Prostate gland (tissue), 2 donors: ENCODE measurements at regions not wholly inside any gene's neighbourhood (a gene's known extent, or its start where the extent isn't known, plus 50 kb on each side); places are given as distances from the start of the nearest gene placed in this dataset.

Experiments used
- DNase-seq: peaks from one replicate; pipeline ENCODE4 v3.0.0-alpha.2; 2019; ENCODE audit warnings: low spot score
- H3K27ac ChIP-seq, 2 donors: fragments of 200-600 bp; sonication (generic); 2 replicates each; pipeline ENCODE4 v1.5.1; 2017 to 2019
- H3K27me3 ChIP-seq: fragments of 200-600 bp; sonication (generic); replicated peaks from 2 replicates; pipeline ENCODE4 v1.5.1; 2019; ENCODE audit not compliant: insufficient read depth
- H3K36me3 ChIP-seq, 2 donors: fragments of 200-600 bp; sonication (generic); 1 replicate in 1 of 2; 2 replicates in 1 of 2; pipeline versions ENCODE4 v1.5.1 to v1.8.1; 2017 to 2019
- H3K4me1 ChIP-seq: fragments of 200-600 bp; sonication (generic); replicated peaks from 2 replicates; pipeline ENCODE4 v1.5.1; 2019
- H3K4me3 ChIP-seq, 2 donors: fragments of 200-600 bp; sonication (generic); 2 replicates each; pipeline ENCODE4 v1.5.1; 2017 to 2019
- H3K9me3 ChIP-seq: fragments of 200-600 bp; sonication (generic); 2 replicates; pipeline ENCODE4 v1.5.1; 2017
- CTCF ChIP-seq, 4 experiments: fragments of 200-600 bp in 2 of 4; fragments of 450-650 bp in 2 of 4; sonication (generic) in 2 of 4; IDR thresholded peaks; 1 replicate in 3 of 4; 2 replicates in 1 of 4; pipeline ENCODE4 v1.5.1; 2016 to 2019; ENCODE audit warnings: antibody characterized with exemption in 4 of 4, mild to moderate bottlenecking in 2 of 4, moderate library complexity in 2 of 4
- POLR2A ChIP-seq: fragments of 450-650 bp; IDR thresholded peaks from one replicate; pipeline ENCODE4 v1.6.1; 2016; ENCODE audit warnings: antibody characterized with exemption, mild to moderate bottlenecking
- POLR2AphosphoS5 ChIP-seq: sonication (generic); formaldehyde crosslinking; IDR thresholded peaks from one replicate; pipeline ENCODE4 v1.6.1; 2017; ENCODE audit warnings: antibody characterized with exemption
- WGBS: methylation state at CpG from one replicate; pipeline ENCODE4 v1.1.5; 2018; 5-methylcytosine and 5-hydroxymethylcytosine counted together
- intact Hi-C: fragments of 100-400 bp; cut with DNase I; formaldehyde crosslinking; loops from one replicate; pipeline ENCODE4 v1.14.2; 2022

DNA sequence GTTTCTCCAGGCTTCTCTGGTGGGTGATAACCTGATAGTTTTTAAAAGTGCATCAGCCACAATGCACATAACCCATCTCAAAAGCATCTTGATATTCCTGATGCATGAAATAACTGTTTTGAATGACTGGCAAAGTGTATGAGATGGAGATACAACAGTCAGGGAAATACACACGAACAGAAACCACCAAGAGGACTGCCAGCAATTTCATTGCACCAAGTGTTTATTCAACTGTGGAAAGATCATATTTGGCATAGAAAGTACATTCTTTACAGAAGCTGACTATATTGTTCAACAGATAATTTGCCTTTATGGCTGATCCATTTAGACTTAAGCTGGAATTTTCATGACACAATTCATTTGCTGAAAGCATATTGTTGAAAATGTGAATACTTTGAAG is 139.5 kb downstream of the SLIT2 start:
- H3K4me3 ChIP-seq: no peak overlapping the region
- no peaks in the 10 kb centered on the region for H3K27me3 ChIP-seq
- no peak for TF ChIP-seq CTCF (IDR thresholded peaks at IDR 0.05)
- TF ChIP-seq POLR2AphosphoS5: no peak
- TF ChIP-seq POLR2A: no peak
- no peak for DNase-seq
- no peaks in the 10 kb centered on the region for H3K4me1 ChIP-seq
- H3K36me3 ChIP-seq: no peaks in the 10 kb centered on the region
- intact Hi-C loops: no loop called here
- no peaks in the 10 kb centered on the region for H3K9me3 ChIP-seq
- 24% methylated on average over 1 of the region's 1 CpG for WGBS
- no peak overlapping the region for H3K27ac ChIP-seq

- Histone ChIP-seq H3K27me3 (no peaks in the 10 kb centered on the region), H3K9me3 (no peaks in the 10 kb centered on the region), H3K27ac (no peak overlapping the region), H3K4me1 (no peaks in the 10 kb centered on the region), H3K36me3 (no peaks in the 10 kb centered on the region), H3K4me3 (no peak overlapping the region)
- no peak for DNase-seq
- no peak for TF ChIP-seq CTCF (IDR thresholded peaks at IDR 0.05)
- no peak for TF ChIP-seq POLR2AphosphoS5
- TF ChIP-seq POLR2A: no peak
- WGBS: 89% methylated on average over 5 of the region's 5 CpGs
- intact Hi-C loops: no loop called here
Measured at GRCh38 chr4:20391912-20392311, 140.2 kb downstream of the SLIT2 start.

- intact Hi-C loops: no loop called here
- no peak for TF ChIP-seq CTCF (IDR thresholded peaks at IDR 0.05)
- no peak for TF ChIP-seq POLR2A
- no peak for TF ChIP-seq POLR2AphosphoS5
- Histone ChIP-seq H3K27ac (no peak overlapping the region), H3K36me3 (no peaks in the 10 kb centered on the region), H3K9me3 (no peaks in the 10 kb centered on the region), H3K27me3 (no peaks in the 10 kb centered on the region), H3K4me1 (no peaks in the 10 kb centered on the region), H3K4me3 (no peak overlapping the region)
- DNase-seq: no peak
- WGBS: 43% methylated on average over 5 of the region's 5 CpGs
Measured at GRCh38 chr4:20393486-20394100, 141.9 kb downstream of the SLIT2 start.

- no peak for DNase-seq
- Histone ChIP-seq H3K4me1 (no peaks in the 10 kb centered on the region), H3K36me3 (no peaks in the 10 kb centered on the region), H3K27ac (no peak overlapping the region), H3K4me3 (no peak overlapping the region), H3K27me3 (no peaks in the 10 kb centered on the region), H3K9me3 (no peaks in the 10 kb centered on the region)
- intact Hi-C loops: no loop called here
- WGBS: 87% methylated on average over 2 of the region's 2 CpGs
- TF ChIP-seq POLR2AphosphoS5 (no peak), CTCF (IDR thresholded peaks at IDR 0.05) (no peak), POLR2A (no peak)
Measured at GRCh38 chr4:20394512-20394911, 142.8 kb downstream of the SLIT2 start.

GRCh38 chr4:20395160-20395773 is 143.6 kb downstream of the SLIT2 start:
- Histone ChIP-seq H3K4me1 (no peaks in the 10 kb centered on the region), H3K36me3 (no peaks in the 10 kb centered on the region), H3K27ac (no peak overlapping the region), H3K9me3 (no peaks in the 10 kb centered on the region), H3K4me3 (no peak overlapping the region), H3K27me3 (no peaks in the 10 kb centered on the region)
- peak; percentile 7 for DNase-seq
- intact Hi-C loops: no loop called here
- 55% methylated on average over 3 of the region's 3 CpGs for whole genome bisulfite sequencing
- TF ChIP-seq POLR2A: no peak
- TF ChIP-seq POLR2AphosphoS5: no peak
- TF ChIP-seq CTCF (IDR thresholded peaks at IDR 0.05): peak in 2 of 4 experiments; percentile 14 to 26
